ENCODE measurements at regions not wholly inside any gene's neighbourhood (a gene's known extent, or its start where the extent isn't known, plus 50 kb on each side); places are given as distances from the start of the nearest gene placed in this dataset.

- no peak for TF ChIP-seq GATA3 (IDR thresholded peaks at IDR 0.05; ENCODE audit: borderline replicate concordance)
- no peak for TF ChIP-seq JUNB (IDR thresholded peaks at IDR 0.05)
- TF ChIP-seq CTCF (IDR thresholded peaks at IDR 0.05): no peak
Measured at GRCh38 chr12:115623764-115624334, 653.6 kb downstream of the MED13L start.

Measured in A549 (cell line).